ENCODE measurements at regions not wholly inside any gene's neighbourhood (a gene's known extent, or its start where the extent isn't known, plus 50 kb on each side); places are given as distances from the start of the nearest gene placed in this dataset.

DNA sequence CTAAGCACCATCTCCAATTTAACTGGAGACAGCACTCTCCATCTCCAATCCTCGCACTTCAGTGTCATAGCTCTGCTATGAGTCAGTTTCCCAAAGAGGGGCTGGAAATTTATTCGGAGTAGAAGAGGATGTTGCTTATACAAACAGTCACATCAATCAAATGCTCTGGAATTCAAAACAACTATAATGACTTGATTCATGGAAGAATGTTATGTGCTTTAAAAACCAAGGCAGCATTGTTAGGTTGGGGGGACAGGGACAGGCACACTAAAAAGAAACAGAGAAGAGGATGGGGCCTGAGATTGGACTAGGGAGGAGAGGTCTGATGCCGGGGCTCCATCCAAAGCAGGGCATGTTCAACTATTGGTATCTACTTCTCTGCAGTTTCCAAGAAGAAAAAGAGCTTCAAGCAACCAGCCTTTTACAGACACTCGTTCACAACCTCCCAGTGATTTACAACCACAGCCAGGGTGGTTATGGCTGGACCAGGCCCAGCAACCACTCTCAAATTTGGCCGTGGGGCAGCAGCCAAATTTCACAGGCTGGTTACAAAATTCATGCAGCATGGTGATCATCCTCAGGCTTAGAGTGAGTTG lies 117.5 kb upstream of the ZNF366 start (continued):
- TF ChIP-seq, protein P1, sequence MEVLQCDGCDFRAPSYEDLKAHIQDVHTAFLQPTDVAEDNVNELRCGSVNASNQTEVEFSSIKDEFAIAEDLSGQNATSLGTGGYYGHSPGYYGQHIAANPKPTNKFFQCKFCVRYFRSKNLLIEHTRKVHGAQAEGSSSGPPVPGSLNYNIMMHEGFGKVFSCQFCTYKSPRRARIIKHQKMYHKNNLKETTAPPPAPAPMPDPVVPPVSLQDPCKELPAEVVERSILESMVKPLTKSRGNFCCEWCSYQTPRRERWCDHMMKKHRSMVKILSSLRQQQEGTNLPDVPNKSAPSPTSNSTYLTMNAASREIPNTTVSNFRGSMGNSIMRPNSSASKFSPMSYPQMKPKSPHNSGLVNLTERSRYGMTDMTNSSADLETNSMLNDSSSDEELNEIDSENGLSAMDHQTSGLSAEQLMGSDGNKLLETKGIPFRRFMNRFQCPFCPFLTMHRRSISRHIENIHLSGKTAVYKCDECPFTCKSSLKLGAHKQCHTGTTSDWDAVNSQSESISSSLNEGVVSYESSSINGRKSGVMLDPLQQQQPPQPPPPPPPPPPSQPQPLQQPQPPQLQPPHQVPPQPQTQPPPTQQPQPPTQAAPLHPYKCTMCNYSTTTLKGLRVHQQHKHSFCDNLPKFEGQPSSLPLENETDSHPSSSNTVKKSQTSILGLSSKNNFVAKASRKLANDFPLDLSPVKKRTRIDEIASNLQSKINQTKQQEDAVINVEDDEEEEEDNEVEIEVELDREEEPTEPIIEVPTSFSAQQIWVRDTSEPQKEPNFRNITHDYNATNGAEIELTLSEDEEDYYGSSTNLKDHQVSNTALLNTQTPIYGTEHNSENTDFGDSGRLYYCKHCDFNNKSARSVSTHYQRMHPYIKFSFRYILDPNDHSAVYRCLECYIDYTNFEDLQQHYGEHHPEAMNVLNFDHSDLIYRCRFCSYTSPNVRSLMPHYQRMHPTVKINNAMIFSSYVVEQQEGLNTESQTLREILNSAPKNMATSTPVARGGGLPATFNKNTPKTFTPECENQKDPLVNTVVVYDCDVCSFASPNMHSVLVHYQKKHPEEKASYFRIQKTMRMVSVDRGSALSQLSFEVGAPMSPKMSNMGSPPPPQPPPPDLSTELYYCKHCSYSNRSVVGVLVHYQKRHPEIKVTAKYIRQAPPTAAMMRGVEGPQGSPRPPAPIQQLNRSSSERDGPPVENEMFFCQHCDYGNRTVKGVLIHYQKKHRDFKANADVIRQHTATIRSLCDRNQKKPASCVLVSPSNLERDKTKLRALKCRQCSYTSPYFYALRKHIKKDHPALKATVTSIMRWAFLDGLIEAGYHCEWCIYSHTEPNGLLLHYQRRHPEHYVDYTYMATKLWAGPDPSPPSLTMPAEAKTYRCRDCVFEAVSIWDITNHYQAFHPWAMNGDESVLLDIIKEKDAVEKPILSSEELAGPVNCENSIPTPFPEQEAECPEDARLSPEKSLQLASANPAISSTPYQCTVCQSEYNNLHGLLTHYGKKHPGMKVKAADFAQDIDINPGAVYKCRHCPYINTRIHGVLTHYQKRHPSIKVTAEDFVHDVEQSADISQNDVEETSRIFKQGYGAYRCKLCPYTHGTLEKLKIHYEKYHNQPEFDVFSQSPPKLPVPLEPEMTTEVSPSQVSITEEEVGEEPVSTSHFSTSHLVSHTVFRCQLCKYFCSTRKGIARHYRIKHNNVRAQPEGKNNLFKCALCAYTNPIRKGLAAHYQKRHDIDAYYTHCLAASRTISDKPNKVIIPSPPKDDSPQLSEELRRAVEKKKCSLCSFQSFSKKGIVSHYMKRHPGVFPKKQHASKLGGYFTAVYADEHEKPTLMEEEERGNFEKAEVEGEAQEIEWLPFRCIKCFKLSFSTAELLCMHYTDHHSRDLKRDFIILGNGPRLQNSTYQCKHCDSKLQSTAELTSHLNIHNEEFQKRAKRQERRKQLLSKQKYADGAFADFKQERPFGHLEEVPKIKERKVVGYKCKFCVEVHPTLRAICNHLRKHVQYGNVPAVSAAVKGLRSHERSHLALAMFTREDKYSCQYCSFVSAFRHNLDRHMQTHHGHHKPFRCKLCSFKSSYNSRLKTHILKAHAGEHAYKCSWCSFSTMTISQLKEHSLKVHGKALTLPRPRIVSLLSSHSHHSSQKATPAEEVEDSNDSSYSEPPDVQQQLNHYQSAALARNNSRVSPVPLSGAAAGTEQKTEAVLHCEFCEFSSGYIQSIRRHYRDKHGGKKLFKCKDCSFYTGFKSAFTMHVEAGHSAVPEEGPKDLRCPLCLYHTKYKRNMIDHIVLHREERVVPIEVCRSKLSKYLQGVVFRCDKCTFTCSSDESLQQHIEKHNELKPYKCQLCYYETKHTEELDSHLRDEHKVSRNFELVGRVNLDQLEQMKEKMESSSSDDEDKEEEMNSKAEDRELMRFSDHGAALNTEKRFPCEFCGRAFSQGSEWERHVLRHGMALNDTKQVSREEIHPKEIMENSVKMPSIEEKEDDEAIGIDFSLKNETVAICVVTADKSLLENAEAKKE (CRISPR knock-in tag; IDR thresholded peaks at IDR 0.05) = no peak
- TF ChIP-seq ZNF114 (CRISPR knock-in tag; IDR thresholded peaks at IDR 0.05) (no peak), CREB1 (CRISPR knock-in tag; IDR thresholded peaks at IDR 0.05; ENCODE audit: low read depth) (no peak), ZNF331 (CRISPR knock-in tag; IDR thresholded peaks at IDR 0.05; ENCODE audit: low read depth) (no peak)

DNA sequence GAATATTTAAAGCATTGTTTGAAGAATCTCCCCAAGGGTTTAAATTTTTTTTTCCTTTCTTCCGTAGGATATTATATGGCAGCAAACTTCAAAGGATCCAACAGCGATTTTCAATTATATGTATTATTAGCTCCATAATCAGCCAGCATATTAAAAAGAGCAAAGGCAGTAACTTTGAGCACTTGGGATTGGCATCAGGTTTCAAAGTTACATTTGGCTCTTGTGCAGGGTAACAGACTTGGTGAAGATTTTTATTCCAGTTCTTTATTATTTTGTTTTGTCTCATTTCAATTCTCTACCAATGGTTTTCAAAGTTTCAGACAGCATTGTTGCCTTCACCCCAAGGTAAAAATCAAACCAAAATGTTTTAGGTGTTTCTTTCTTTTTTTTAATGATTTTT lies 116.7 kb upstream of the ZNF366 start:
- Histone ChIP-seq H3K27ac (ENCODE audit: low read depth) (no peak overlapping the region), H3K4me1 (ENCODE audit: insufficient read depth) (peaks cover 6% of the 10 kb centered on the region), H3K4me3 (no peak overlapping the region), H3K4me2 (no peak overlapping the region), H3K9me2 (ENCODE audit: insufficient read depth) (peaks cover 9% of the 10 kb centered on the region), H4K20me1 (replicated peaks; ENCODE audit: insufficient read depth) (no peaks in the 10 kb centered on the region), H3F3A (replicated peaks; ENCODE audit: low read depth) (no peaks in the 10 kb centered on the region), H2AFZ (no peak overlapping the region), H3K27me3 (ENCODE audit: insufficient read depth) (no peaks in the 10 kb centered on the region), H3K79me2 (replicated peaks; ENCODE audit: insufficient read depth) (no peaks in the 10 kb centered on the region), H3K36me3 (ENCODE audit: insufficient read depth) (no peaks in the 10 kb centered on the region)
- Mint-ChIP-seq H3K27me3 (ENCODE audit: insufficient read depth, low read depth, poor library complexity) (peaks cover 5% of the 10 kb centered on the region), H3K4me3 (no peak overlapping the region), H3K36me3 (ENCODE audit: low read depth) (no peaks in the 10 kb centered on the region), H3K4me1 (peaks cover 13% of the 10 kb centered on the region), H3K9me3 (no peaks in the 10 kb centered on the region), H3K27ac (no peak overlapping the region)
- TF ChIP-seq STAT1 (IDR thresholded peaks at IDR 0.05; ENCODE audit: unreplicated experiment) (no peak), POLR2AphosphoS5 (IDR thresholded peaks at IDR 0.05; ENCODE audit: low read depth) (no peak), NANOG (IDR thresholded peaks at IDR 0.05; ENCODE audit: borderline replicate concordance) (no peak), ZNF331 (CRISPR knock-in tag; IDR thresholded peaks at IDR 0.05; ENCODE audit: low read depth) (no peak), ZNF114 (CRISPR knock-in tag; IDR thresholded peaks at IDR 0.05) (no peak)
- no peak for ATAC-seq
- DNase-seq (ENCODE audit: low spot score) = no peak
